Colonic mucosa (tissue), 4 donors: ENCODE measurements at regions not wholly inside any gene's neighbourhood (a gene's known extent, or its start where the extent isn't known, plus 50 kb on each side); places are given as distances from the start of the nearest gene placed in this dataset.

Source experiments
- DNase-seq: peaks from one replicate; pipeline ENCODE4 v3.0.0-alpha.2; 2020
- H3K27ac ChIP-seq: fragments of 200-600 bp; one replicate; pipeline ENCODE4 v1.8.0; 2021
- H3K27me3 ChIP-seq: fragments of 200-600 bp; one replicate; pipeline ENCODE4 v1.8.0; 2021
- H3K36me3 ChIP-seq: fragments of 200-600 bp; one replicate; pipeline ENCODE4 v1.8.0; 2021
- H3K4me1 ChIP-seq: fragments of 200-600 bp; one replicate; pipeline ENCODE4 v1.8.0; 2021; ENCODE audit warnings: mild to moderate bottlenecking
- H3K4me3 ChIP-seq: fragments of 200-600 bp; one replicate; pipeline ENCODE4 v1.8.0; 2021
- H3K9ac ChIP-seq, 2 donors: one replicate each; pipeline ENCODE4 v1.7.0; 2013; ENCODE audit warnings: control low read depth in 2 of 2, low read depth in 2 of 2, low read length in 2 of 2
- H3K9me3 ChIP-seq: fragments of 200-600 bp; one replicate; pipeline ENCODE4 v1.8.0; 2021
- CTCF ChIP-seq: fragments of 200-600 bp; IDR thresholded peaks from one replicate; pipeline ENCODE4 v1.8.0; 2022; ENCODE audit warnings: antibody characterized with exemption, mild to moderate bottlenecking
- intact Hi-C: fragments of 100-400 bp; cut with DNase I; formaldehyde crosslinking; loops from one replicate; pipeline ENCODE4 v1.14.1; 2022
- donor health status: healthy.
- donor health status: DM: no; HTN: no; CAD: no.
- donor health status: DM: no; HTN: no; CAD: no.

- intact Hi-C loops, result no loop called here
- no peaks in the 10 kb centered on the region for H3K4me1 ChIP-seq
- H3K9ac ChIP-seq, result no peak overlapping the region
- no peak for TF ChIP-seq CTCF
- DNase-seq, result no peak
- no peak overlapping the region for H3K4me3 ChIP-seq
- H3K27me3 ChIP-seq, result no peaks in the 10 kb centered on the region
- H3K27ac ChIP-seq, result no peak overlapping the region
- no peaks in the 10 kb centered on the region for H3K9me3 ChIP-seq
- no peaks in the 10 kb centered on the region for H3K36me3 ChIP-seq
Measured at GRCh38 chr5:93300309-93300923, 280.6 kb downstream of the NR2F1-AS1 start.

- DNase-seq, result no peak
- no peaks in the 10 kb centered on the region for H3K9me3 ChIP-seq
- H3K9ac ChIP-seq, result no peak overlapping the region
- no peaks in the 10 kb centered on the region for H3K36me3 ChIP-seq
- H3K4me3 ChIP-seq, result no peak overlapping the region
- H3K4me1 ChIP-seq, result no peaks in the 10 kb centered on the region
- no peaks in the 10 kb centered on the region for H3K27me3 ChIP-seq
- no peak overlapping the region for H3K27ac ChIP-seq
- TF ChIP-seq CTCF, result no peak
- intact Hi-C loops, result no loop called here
Measured at GRCh38 chr5:93299681-93300308, 281.2 kb downstream of the NR2F1-AS1 start.

GRCh38 chr5:93297116-93297515 is 283.9 kb downstream of the NR2F1-AS1 start:
- Histone ChIP-seq H3K9ac (no peak overlapping the region), H3K4me1 (no peaks in the 10 kb centered on the region), H3K9me3 (no peaks in the 10 kb centered on the region), H3K4me3 (no peak overlapping the region), H3K27me3 (no peaks in the 10 kb centered on the region), H3K36me3 (no peaks in the 10 kb centered on the region), H3K27ac (no peak overlapping the region)
- TF ChIP-seq CTCF, result no peak
- no peak for DNase-seq
- intact Hi-C loops, result no loop called here

- no peak for DNase-seq
- H3K9me3 ChIP-seq, result no peaks in the 10 kb centered on the region
- H3K36me3 ChIP-seq, result no peaks in the 10 kb centered on the region
- no peaks in the 10 kb centered on the region for H3K27me3 ChIP-seq
- H3K4me3 ChIP-seq, result no peak overlapping the region
- TF ChIP-seq CTCF, result no peak
- no peak overlapping the region for H3K27ac ChIP-seq
- no peaks in the 10 kb centered on the region for H3K4me1 ChIP-seq
- intact Hi-C loops, result no loop called here
- no peak overlapping the region for H3K9ac ChIP-seq
Measured at GRCh38 chr5:93296338-93296737, 284.7 kb downstream of the NR2F1-AS1 start.

- H3K4me1 ChIP-seq, result no peaks in the 10 kb centered on the region
- no peaks in the 10 kb centered on the region for H3K27me3 ChIP-seq
- no peak for TF ChIP-seq CTCF
- intact Hi-C loops, result no loop called here
- H3K4me3 ChIP-seq, result no peak overlapping the region
- no peak overlapping the region for H3K9ac ChIP-seq
- no peaks in the 10 kb centered on the region for H3K9me3 ChIP-seq
- no peak overlapping the region for H3K27ac ChIP-seq
- H3K36me3 ChIP-seq, result no peaks in the 10 kb centered on the region
- no peak for DNase-seq
Measured at GRCh38 chr5:93294996-93295395, 286.0 kb downstream of the NR2F1-AS1 start.
